22Rv1 (cell line): ENCODE measurements at regions not wholly inside any gene's neighbourhood (a gene's known extent, or its start where the extent isn't known, plus 50 kb on each side); places are given as distances from the start of the nearest gene placed in this dataset.

Experiments used
- CTCF ChIP-seq: fragments of 450-650 bp; IDR thresholded peaks from 2 replicates; pipeline ENCODE4 v1.5.1; 2017; ENCODE audit warnings: mild to moderate bottlenecking
- ZFX ChIP-seq: fragments of 450-650 bp; IDR thresholded peaks from 2 replicates; pipeline ENCODE4 v1.6.1; 2017; ENCODE audit warnings: antibody characterized with exemption, borderline replicate concordance

DNA sequence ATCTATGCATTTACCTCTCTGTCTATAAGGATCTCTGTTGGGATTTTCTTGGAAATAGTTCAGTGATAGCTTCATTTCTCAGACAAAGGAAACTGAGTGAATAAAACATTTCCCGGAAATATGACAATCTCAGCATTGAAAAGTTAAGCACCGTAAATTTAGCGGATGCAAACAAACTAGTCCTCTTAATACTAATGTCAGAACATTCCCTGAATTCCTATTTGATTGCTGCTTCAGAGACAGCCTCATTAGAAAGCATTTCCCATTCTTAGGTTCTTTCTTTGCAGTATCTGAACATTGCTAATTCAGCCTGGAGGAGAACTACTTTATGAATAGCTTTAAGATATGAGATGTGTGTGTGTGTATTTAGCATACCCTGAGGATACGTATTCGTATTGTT is 101.3 kb downstream of the NR2F2 start:
- TF ChIP-seq CTCF (no peak), ZFX (no peak)
